ENCODE measurements at regions not wholly inside any gene's neighbourhood (a gene's known extent, or its start where the extent isn't known, plus 50 kb on each side); places are given as distances from the start of the nearest gene placed in this dataset.

DNA sequence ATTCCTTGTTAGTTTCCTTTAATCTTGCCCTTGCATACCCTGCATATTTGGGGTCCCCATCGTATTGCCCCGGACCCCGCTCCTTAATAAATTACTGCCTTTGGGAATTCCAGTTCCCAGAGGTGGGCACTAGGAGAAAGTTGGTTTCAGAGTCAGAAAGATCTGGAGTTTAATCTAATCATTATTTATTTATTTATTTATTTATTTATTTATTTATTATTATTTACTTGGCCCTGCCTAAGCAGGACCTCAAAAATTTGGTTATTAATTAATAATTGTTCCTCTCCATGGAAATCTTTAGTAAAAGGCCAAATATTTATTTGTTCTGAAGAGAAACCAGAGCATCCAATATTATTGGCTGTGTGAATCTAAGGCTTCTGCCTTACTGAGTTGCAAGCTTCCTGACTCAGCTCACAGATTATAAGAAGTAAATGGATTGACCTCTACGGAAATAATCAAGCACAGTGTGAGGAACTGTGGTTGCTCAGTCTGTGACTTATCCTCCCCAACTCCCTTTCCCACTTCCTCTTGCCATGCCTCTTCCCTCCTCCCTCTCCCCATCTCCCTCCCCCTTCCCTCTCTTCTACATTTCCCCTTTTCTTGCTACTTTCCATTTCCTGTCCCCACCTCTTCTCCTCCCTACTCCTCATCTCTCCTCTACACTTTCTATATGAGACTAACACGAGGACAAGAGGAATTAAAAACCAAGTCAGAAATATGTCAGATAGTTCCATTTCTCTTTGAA lies 61.5 kb upstream of the AP1S2 start:
- DNase-seq (ENCODE audit: low read depth), result no peak

DNA sequence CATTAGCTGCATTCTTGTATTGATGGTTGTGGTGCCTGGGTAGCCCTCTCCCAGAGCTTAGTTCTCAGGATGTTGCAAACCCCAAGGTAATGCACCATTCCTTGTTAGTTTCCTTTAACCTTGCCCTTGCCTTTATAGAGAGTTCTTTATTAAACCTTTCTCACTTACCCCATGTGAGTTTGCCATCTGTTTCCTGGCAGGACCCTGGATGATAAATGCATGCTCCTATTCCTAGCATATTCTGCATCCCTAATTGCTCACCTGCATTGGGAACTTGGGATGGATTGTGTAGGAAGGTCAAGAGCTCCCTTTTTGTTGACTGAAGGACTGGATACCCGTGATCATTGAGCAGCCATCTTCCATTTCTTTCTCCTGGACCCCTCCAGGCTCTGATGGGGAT lies 59.9 kb upstream of the AP1S2 start:
- no peak for DNase-seq (ENCODE audit: low read depth)

DNA sequence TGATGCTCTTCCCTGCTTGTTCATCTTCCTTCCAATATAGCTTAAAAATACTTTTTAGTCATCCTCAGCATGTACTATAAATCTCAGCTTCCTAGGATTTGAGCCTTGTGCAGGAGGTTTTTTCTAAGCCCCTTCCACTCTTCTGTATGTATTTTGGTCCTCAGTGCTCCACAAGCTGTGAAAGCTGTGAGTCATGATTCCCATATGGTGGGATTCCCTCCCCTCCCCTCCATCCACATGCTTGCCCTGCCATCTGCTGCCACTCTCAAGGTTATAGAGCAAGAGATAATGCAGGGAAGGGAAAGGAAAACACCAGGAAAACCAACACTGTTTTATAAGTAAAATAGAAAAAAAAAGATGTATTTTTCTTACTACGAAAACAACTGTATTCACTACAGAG lies 58.5 kb upstream of the AP1S2 start:
- DNase-seq (ENCODE audit: low read depth), result no peak

DNA sequence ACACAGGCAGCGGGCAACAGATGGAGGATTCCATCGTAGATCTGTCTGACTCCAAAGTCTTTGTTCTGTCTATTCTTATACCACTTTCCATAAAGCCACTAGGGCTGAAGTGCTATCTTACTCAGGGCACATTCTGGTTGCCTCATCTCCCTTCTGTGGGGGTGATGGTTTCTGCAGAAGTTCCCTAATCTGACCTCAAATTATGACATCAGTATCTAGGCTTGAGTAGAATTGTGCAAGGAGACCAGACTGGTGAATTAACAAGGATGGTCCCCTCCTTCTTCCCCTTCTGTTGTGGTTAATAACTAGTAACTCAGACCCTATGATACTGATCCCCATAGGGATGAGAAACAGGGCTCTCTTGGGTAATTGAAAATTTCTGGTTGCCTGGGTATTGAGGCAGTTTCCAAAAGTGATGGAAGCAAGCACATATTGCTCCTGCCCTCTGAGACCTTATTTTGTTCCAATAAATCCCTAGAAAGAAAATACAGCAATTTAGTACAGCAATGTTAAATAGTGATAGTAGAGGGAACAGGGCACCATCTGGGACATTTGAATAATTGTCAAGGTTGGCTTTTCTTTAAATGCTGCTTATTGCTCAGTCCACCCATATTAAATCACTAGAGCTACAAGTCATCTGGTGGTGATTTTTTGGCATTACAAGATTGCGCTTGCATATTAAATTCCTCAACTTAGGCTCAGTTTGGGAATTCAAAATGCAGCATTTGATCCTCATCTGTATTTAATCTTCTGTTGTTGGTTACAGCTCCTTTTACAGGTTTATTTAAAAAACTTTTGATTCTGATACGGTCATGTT lies 57.3 kb upstream of the AP1S2 start:
- no peak for DNase-seq (ENCODE audit: low read depth)

DNA sequence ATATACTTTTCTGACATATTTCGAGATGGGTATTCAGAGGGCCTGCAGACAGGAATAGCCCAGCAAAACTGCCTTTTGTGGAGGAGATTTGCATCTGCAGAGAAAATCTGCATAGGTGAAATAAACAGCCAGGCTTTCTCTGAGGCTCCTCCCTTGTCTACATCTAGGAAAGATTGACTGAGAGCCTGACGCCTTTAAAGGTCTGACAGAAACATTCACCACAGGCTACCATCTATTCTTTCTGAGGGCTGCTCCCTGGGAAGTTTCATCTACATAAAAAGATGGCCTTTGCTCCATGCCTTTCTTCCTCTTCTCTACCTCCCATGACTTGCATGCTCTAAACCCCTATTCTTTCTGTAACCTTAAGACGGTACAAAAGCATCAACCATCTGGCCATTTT lies 55.0 kb upstream of the AP1S2 start:
- no peak for DNase-seq (ENCODE audit: low read depth)

DNA sequence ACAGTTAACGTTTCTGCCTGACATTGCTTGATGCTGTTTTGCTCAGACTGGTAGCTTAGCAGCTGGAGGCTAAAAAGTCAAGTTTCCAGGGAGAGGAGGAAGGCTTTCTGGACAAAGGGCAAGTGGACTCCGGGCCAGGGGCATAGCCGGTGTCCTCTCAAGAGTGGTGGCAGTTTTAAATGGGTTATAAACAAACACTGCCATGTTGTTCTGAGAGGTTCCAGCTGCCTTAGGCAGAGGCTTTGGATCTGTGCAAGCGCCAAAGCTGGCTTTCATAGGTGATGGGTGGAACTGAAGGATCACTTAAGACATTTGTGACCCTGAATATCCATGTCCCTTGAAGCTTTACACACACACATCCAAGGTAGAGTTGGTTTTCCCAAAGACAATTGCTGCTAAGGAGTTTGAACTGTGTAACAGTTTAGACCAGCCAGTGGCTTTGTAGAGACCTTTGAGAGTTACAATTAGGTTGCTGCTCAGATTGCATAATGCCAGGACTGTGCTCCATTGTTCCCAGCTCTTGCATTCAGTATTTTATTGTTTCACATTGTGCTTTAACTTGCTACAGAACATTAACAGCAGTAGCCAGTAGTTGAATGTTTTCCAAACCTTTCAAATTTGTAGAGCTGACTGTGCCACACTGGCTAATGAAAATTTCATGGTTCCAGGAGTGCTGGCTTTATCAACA lies 54.1 kb upstream of the AP1S2 start:
- DNase-seq (ENCODE audit: low read depth), result no peak

DNA sequence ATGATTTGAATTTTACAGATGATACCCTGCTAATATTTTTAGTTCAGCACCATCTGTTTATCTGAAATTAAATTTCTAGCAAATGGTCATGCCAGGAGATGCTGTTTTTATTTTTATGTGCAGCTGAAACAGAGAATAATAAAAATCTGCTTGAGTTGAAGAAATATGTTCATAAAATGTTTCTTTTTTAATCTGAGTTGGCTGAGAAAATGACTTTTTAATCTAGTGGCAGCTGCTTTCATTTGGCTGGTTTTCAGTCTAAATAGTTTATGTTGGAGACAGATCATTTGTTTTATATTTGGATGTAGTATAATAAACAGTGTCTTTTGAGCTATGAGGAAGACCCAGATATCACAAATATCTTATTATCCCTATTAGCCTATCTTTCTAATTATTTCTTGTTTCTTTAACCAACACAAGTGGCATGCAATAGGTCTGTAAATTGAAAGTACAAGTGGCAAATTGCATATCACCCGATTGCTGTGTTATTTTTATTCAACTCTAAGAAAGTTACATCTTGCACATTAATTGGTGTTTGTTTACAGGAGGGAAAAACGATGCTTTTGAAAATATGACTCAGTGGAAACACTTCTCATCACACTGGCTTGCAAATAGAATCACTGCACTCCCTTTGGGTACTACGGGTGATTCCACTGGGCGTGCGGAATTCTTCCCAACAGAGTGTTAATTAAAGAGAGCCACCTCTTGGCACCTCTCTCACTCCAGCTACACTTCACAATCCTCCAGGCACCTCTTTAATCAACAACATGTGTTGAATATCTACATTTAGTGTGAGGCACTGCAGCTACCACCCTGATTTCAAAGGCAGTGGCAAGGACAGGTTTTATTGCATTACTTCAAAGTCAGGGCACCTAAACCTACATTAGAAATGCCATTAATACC lies 51.7 kb upstream of the AP1S2 start:
- DNase-seq (ENCODE audit: low read depth), result no peak

All from forelimb muscle (tissue), 1 donor.